Activated CD4-positive, alpha-beta T cell treated with anti-CD3 and anti-CD28 coated beads, Interleukin-2, amount 10 ng/mL, durations not matched to agents 7 days and 5 days (primary cell): ENCODE measurements at regions not wholly inside any gene's neighbourhood (a gene's known extent, or its start where the extent isn't known, plus 50 kb on each side); places are given as distances from the start of the nearest gene placed in this dataset.
"Not testable (repeated sequence)": the region's sequence is repeated elsewhere in the genome, so short reads cannot be mapped to it uniquely, and the experiment has no call there.

Experiments used
- CTCF ChIA-PET: fragments of 350-600 bp; sonication (Branson Sonifier 250); formaldehyde crosslinking; loops from one replicate; lab custom pipeline; 2021; ENCODE audit warnings: antibody characterized with exemption; lab: Charles Lee
- POLR2A ChIA-PET: fragments of 350-600 bp; sonication (Branson Sonifier 250); formaldehyde crosslinking; loops from one replicate; lab custom pipeline; 2021; ENCODE audit warnings: antibody characterized with exemption; lab: Charles Lee
- DNase-seq: peaks from one replicate; pipeline ENCODE4 v3.0.0-alpha.2; 2020
- H3K27ac Mint-ChIP-seq: one replicate; pipeline ENCODE4 v1.8.0; 2021; ENCODE audit warnings: mild to moderate bottlenecking, moderate library complexity, mixed read lengths
- H3K27me3 Mint-ChIP-seq: one replicate; pipeline ENCODE4 v1.8.0; 2021; ENCODE audit warnings: mixed read lengths
- H3K36me3 Mint-ChIP-seq: one replicate; pipeline ENCODE4 v1.8.0; 2021; ENCODE audit warnings: low read depth, mixed read lengths
- H3K4me1 Mint-ChIP-seq: one replicate; pipeline ENCODE4 v1.8.0; 2021; ENCODE audit warnings: mixed read lengths
- H3K4me3 Mint-ChIP-seq: one replicate; pipeline ENCODE4 v1.8.0; 2021; ENCODE audit warnings: mild to moderate bottlenecking, moderate library complexity, mixed read lengths
- H3K9me3 Mint-ChIP-seq: one replicate; pipeline ENCODE4 v1.8.0; 2021; ENCODE audit warnings: mixed read lengths

GRCh38 chr4:30024526-30024925 lies 695.6 kb upstream of the PCDH7 start:
- Mint-ChIP-seq H3K4me3 (no peak overlapping the region), H3K27me3 (no peaks in the 10 kb centered on the region), H3K9me3 (peaks cover 7% of the 10 kb centered on the region), H3K36me3 (no peaks in the 10 kb centered on the region), H3K4me1 (no peaks in the 10 kb centered on the region), H3K27ac (no peak overlapping the region)
- DNase-seq = no peak
- ChIA-PET POLR2A (no interaction called here), CTCF (no interaction called here)

- CTCF ChIA-PET = no interaction called here
Observed at GRCh38 chr4:30028826-30029225, 691.3 kb upstream of the PCDH7 start.

GRCh38 chr4:30056016-30056766 lies 664.0 kb upstream of the PCDH7 start:
- Mint-ChIP-seq H3K4me3 (no peak overlapping the region), H3K4me1 (no peaks in the 10 kb centered on the region), H3K36me3 (no peaks in the 10 kb centered on the region), H3K27ac (no peak overlapping the region), H3K9me3 (peaks cover 8% of the 10 kb centered on the region), H3K27me3 (no peaks in the 10 kb centered on the region)
- ChIA-PET CTCF (no interaction called here), POLR2A (no interaction called here)
- no peak for DNase-seq

More at GRCh38 chr4:30028826-30029225, 691.3 kb upstream of the PCDH7 start:
- H3K27ac Mint-ChIP-seq = no peak overlapping the region
- POLR2A ChIA-PET = no interaction called here
- H3K9me3 Mint-ChIP-seq = peaks cover 2% of the 10 kb centered on the region
- no peaks in the 10 kb centered on the region for H3K36me3 Mint-ChIP-seq
- no peaks in the 10 kb centered on the region for H3K4me1 Mint-ChIP-seq
- H3K4me3 Mint-ChIP-seq = no peak overlapping the region
- no peak for DNase-seq
- H3K27me3 Mint-ChIP-seq = no peaks in the 10 kb centered on the region

- Mint-ChIP-seq H3K9me3 (peaks cover 2% of the 10 kb centered on the region), H3K36me3 (no peaks in the 10 kb centered on the region), H3K4me1 (no peaks in the 10 kb centered on the region), H3K27me3 (no peaks in the 10 kb centered on the region), H3K27ac (no peak overlapping the region), H3K4me3 (no peak overlapping the region)
- ChIA-PET CTCF (no interaction called here), POLR2A (no interaction called here)
- DNase-seq = no peak
Observed at GRCh38 chr4:30068234-30068633, 651.9 kb upstream of the PCDH7 start.

- Mint-ChIP-seq H3K4me3 (no peak overlapping the region), H3K36me3 (no peaks in the 10 kb centered on the region), H3K4me1 (no peaks in the 10 kb centered on the region), H3K27me3 (no peaks in the 10 kb centered on the region), H3K9me3 (peaks cover 14% of the 10 kb centered on the region), H3K27ac (no peak overlapping the region)
- ChIA-PET POLR2A (no interaction called here), CTCF (no interaction called here)
- no peak for DNase-seq
Observed at GRCh38 chr4:30073011-30073710, 647.0 kb upstream of the PCDH7 start.

GRCh38 chr4:30092420-30093128 lies 627.6 kb upstream of the PCDH7 start:
- CTCF ChIA-PET, H3K4me1 Mint-ChIP-seq, H3K27me3 Mint-ChIP-seq, DNase-seq, H3K27ac Mint-ChIP-seq, POLR2A ChIA-PET, H3K36me3 Mint-ChIP-seq, H3K9me3 Mint-ChIP-seq, H3K4me3 Mint-ChIP-seq: not testable (repeated sequence)

- POLR2A ChIA-PET = no interaction called here
Observed at GRCh38 chr4:30094887-30095286, 625.3 kb upstream of the PCDH7 start.

GRCh38 chr4:30103455-30103854 lies 616.7 kb upstream of the PCDH7 start:
- Mint-ChIP-seq H3K36me3 (no peaks in the 10 kb centered on the region), H3K4me1 (no peaks in the 10 kb centered on the region), H3K27me3 (no peaks in the 10 kb centered on the region), H3K9me3 (peaks cover 16% of the 10 kb centered on the region), H3K27ac (no peak overlapping the region), H3K4me3 (no peak overlapping the region)
- POLR2A ChIA-PET = no interaction called here
- no peak for DNase-seq
- CTCF ChIA-PET = no interaction called here

More at GRCh38 chr4:30094887-30095286, 625.3 kb upstream of the PCDH7 start:
- peaks cover 11% of the 10 kb centered on the region for H3K9me3 Mint-ChIP-seq
- no peaks in the 10 kb centered on the region for H3K4me1 Mint-ChIP-seq
- CTCF ChIA-PET = no interaction called here
- no peaks in the 10 kb centered on the region for H3K36me3 Mint-ChIP-seq
- no peak for DNase-seq
- H3K27ac Mint-ChIP-seq = no peak overlapping the region
- H3K27me3 Mint-ChIP-seq = no peaks in the 10 kb centered on the region
- no peak overlapping the region for H3K4me3 Mint-ChIP-seq

GRCh38 chr4:30116401-30116800 lies 603.8 kb upstream of the PCDH7 start:
- DNase-seq = no peak
- peaks cover 6% of the 10 kb centered on the region for H3K9me3 Mint-ChIP-seq
- CTCF ChIA-PET = no interaction called here
- no peaks in the 10 kb centered on the region for H3K36me3 Mint-ChIP-seq
- POLR2A ChIA-PET = no interaction called here
- no peak overlapping the region for H3K27ac Mint-ChIP-seq
- no peaks in the 10 kb centered on the region for H3K4me1 Mint-ChIP-seq
- H3K4me3 Mint-ChIP-seq = no peak overlapping the region
- no peaks in the 10 kb centered on the region for H3K27me3 Mint-ChIP-seq

- H3K27ac Mint-ChIP-seq = no peak overlapping the region
- ChIA-PET POLR2A (no interaction called here), CTCF (no interaction called here)
- no peaks in the 10 kb centered on the region for H3K4me1 Mint-ChIP-seq
- no peaks in the 10 kb centered on the region for H3K36me3 Mint-ChIP-seq
- no peaks in the 10 kb centered on the region for H3K27me3 Mint-ChIP-seq
- H3K9me3 Mint-ChIP-seq = peaks cover 2% of the 10 kb centered on the region
- no peak overlapping the region for H3K4me3 Mint-ChIP-seq
- DNase-seq = no peak
Observed at GRCh38 chr4:30117433-30117832, 602.7 kb upstream of the PCDH7 start.

- Mint-ChIP-seq H3K9me3 (peaks cover 2% of the 10 kb centered on the region), H3K36me3 (no peaks in the 10 kb centered on the region), H3K4me3 (no peak overlapping the region), H3K27me3 (no peaks in the 10 kb centered on the region), H3K27ac (no peak overlapping the region), H3K4me1 (no peaks in the 10 kb centered on the region)
- no peak for DNase-seq
- ChIA-PET CTCF (no interaction called here), POLR2A (no interaction called here)
Observed at GRCh38 chr4:30122711-30123110, 597.5 kb upstream of the PCDH7 start.

- DNase-seq, CTCF ChIA-PET, H3K27ac Mint-ChIP-seq, H3K4me1 Mint-ChIP-seq, POLR2A ChIA-PET, H3K9me3 Mint-ChIP-seq, H3K27me3 Mint-ChIP-seq, H3K4me3 Mint-ChIP-seq, H3K36me3 Mint-ChIP-seq: not testable (repeated sequence)
Observed at GRCh38 chr4:30124621-30125020, 595.5 kb upstream of the PCDH7 start.

- Mint-ChIP-seq H3K4me1 (no peaks in the 10 kb centered on the region), H3K27me3 (no peaks in the 10 kb centered on the region), H3K36me3 (no peaks in the 10 kb centered on the region), H3K4me3 (no peak overlapping the region), H3K9me3 (peaks cover 4% of the 10 kb centered on the region), H3K27ac (no peak overlapping the region)
- ChIA-PET POLR2A (no interaction called here), CTCF (no interaction called here)
- no peak for DNase-seq
Observed at GRCh38 chr4:30125868-30126267, 594.3 kb upstream of the PCDH7 start.
